ENCODE measurements at regions not wholly inside any gene's neighbourhood (a gene's known extent, or its start where the extent isn't known, plus 50 kb on each side); places are given as distances from the start of the nearest gene placed in this dataset.

DNA sequence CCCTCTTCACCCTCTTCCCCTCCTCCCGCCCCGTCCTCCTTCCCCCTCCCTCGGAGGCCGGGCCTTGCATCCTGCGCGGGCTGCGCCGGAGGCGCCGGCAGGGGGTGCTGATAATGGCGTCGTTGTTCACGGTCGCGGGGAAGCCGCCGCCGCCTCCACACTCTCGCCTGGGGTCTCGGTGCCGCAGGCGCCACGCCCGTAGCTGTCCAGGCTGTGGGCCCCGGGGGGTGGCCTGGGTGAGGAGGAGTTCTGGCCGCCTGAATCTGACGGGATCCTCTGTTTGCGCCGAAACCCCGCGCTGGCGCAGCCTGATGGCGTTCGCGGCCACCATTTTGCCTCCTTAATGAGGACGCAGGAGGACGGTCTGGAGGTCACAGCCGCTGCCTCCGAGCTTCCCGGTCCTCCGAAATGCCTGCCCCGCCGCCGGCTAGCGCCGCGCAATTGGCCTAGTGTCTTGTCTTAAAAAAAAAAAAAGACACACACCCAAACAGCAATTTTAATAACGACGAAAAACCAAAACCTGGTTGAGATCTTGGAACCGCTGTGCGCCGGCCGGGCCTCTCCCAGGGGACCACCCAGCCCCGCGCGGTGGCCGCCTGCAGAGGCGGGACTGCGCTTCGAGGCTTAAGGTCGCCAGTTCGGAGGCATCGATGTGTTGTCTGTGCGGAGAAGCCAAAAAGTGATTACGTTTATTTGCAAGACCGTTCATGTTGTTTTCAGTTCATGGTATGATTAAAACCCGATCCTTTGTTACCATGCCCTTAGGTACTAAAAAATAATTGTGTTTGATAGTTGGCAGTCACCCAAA is 106.6 kb upstream of the HNRNPU start (continued):
- TF ChIP-seq, protein P1, sequence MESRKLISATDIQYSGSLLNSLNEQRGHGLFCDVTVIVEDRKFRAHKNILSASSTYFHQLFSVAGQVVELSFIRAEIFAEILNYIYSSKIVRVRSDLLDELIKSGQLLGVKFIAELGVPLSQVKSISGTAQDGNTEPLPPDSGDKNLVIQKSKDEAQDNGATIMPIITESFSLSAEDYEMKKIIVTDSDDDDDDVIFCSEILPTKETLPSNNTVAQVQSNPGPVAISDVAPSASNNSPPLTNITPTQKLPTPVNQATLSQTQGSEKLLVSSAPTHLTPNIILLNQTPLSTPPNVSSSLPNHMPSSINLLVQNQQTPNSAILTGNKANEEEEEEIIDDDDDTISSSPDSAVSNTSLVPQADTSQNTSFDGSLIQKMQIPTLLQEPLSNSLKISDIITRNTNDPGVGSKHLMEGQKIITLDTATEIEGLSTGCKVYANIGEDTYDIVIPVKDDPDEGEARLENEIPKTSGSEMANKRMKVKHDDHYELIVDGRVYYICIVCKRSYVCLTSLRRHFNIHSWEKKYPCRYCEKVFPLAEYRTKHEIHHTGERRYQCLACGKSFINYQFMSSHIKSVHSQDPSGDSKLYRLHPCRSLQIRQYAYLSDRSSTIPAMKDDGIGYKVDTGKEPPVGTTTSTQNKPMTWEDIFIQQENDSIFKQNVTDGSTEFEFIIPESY (CRISPR knock-in tag; IDR thresholded peaks at IDR 0.05): peak; percentile 57
- TF ChIP-seq NR2C2 (CRISPR knock-in tag; IDR thresholded peaks at IDR 0.05) (peak; percentile 39; the same call in 1 of the 2 replicates), NR2C2 (tag; IDR thresholded peaks at IDR 0.05) (peak; percentile 88), RFX5 (IDR thresholded peaks at IDR 0.05; ENCODE audit: low read depth, low read length) (no peak), SREBF1 (IDR thresholded peaks at IDR 0.05; ENCODE audit: borderline replicate concordance, low read depth, low read length) (no peak), LCOR (CRISPR knock-in tag; IDR thresholded peaks at IDR 0.05) (peak; percentile 94), ETS2 (tag; IDR thresholded peaks at IDR 0.05; ENCODE audit: borderline replicate concordance, poor library complexity, severe bottlenecking) (no peak), PHB (CRISPR knock-in tag; IDR thresholded peaks at IDR 0.05) (no peak), CHCHD3 (CRISPR knock-in tag; IDR thresholded peaks at IDR 0.05) (0 out of 2 replicates have a peak, but pooled peaks have one; percentile 32), SPI1 (IDR thresholded peaks at IDR 0.05; ENCODE audit: borderline replicate concordance, low read depth, low read length) (peak; percentile 45; the same call in 1 of the 2 replicates), ZNF253 (CRISPR knock-in tag; conservative IDR thresholded peaks at IDR 0.05) (peak; percentile 47; the same call in 1 of the 2 replicates), SIN3A (IDR thresholded peaks at IDR 0.05; ENCODE audit: borderline replicate concordance in 2 of 2, control insufficient read depth in 1 of 2, low read depth in 2 of 2, low read length in 2 of 2) (peak; percentile 7 to 68; a peak in 2 of 4 replicates)
- TF ChIP-seq, protein P2, sequence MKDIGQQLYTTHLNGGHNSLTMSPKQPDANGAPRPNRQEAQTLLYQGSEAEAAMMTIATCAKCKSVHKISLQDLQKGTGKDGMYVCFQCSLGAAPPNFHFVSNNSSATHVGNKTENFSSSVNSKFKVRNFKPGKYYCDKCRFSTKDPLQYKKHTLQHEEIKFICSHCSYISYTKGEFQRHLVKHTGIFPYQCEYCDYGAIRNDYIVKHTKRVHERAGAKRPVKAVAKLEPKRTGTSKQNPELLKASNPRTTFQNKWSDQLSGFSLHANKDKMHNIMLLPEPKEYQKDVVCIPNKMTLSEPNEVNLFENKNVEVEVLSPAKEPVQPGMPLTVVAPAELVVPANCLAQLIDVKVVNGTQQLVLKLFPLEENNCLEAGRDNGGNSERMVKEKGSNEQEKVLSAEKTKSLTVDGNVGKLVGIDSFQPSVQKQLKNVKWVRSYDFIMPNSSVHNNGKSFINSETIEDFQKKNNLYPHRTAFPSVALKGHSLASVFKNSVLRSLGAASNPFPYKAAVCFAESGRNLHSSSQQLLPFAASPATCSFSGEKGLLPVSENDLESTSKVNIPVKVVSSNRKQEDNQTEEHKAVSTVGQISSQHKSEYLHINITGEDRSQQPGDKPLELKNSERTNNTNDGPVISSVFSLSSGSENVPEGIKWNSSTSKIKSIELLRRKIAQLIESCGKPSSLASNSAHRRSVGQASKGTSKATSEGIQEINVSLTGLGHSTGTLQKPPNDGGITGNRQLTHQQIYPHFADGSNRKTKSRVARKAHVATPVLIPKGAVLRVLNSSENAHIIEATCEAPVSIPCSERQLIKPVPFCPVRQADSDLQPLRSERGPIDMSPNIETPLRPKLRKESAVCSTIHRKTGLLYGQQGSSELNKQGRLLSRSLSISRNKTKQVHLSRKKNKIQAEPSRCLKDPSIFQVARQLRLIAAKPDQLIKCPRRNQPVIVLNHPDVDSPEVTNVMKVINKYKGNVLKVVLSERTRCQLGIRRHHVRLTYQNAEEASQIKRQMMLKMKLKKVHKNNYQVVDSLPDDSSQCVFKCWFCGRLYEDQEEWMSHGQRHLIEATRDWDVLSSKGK (CRISPR knock-in tag; IDR thresholded peaks at IDR 0.05): no peak
- TF ChIP-seq, protein P3, sequence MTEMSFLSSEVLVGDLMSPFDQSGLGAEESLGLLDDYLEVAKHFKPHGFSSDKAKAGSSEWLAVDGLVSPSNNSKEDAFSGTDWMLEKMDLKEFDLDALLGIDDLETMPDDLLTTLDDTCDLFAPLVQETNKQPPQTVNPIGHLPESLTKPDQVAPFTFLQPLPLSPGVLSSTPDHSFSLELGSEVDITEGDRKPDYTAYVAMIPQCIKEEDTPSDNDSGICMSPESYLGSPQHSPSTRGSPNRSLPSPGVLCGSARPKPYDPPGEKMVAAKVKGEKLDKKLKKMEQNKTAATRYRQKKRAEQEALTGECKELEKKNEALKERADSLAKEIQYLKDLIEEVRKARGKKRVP (CRISPR knock-in tag; IDR thresholded peaks at IDR 0.05): peak; percentile 63; the same call in 1 of the 2 replicates
- TF ChIP-seq, protein P4, sequence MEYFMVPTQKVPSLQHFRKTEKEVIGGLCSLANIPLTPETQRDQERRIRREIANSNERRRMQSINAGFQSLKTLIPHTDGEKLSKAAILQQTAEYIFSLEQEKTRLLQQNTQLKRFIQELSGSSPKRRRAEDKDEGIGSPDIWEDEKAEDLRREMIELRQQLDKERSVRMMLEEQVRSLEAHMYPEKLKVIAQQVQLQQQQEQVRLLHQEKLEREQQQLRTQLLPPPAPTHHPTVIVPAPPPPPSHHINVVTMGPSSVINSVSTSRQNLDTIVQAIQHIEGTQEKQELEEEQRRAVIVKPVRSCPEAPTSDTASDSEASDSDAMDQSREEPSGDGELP (CRISPR knock-in tag; IDR thresholded peaks at IDR 0.05; ENCODE audit: borderline replicate concordance): peak; percentile 89; the same call in 1 of the 2 replicates
- TF ChIP-seq, protein P5, sequence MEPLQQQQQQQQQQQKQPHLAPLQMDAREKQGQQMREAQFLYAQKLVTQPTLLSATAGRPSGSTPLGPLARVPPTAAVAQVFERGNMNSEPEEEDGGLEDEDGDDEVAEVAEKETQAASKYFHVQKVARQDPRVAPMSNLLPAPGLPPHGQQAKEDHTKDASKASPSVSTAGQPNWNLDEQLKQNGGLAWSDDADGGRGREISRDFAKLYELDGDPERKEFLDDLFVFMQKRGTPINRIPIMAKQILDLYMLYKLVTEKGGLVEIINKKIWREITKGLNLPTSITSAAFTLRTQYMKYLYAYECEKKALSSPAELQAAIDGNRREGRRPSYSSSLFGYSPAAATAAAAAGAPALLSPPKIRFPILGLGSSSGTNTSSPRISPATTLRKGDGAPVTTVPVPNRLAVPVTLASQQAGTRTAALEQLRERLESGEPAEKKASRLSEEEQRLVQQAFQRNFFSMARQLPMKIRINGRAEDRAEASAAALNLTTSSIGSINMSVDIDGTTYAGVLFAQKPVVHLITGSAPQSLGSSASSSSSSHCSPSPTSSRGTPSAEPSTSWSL (CRISPR knock-in tag; IDR thresholded peaks at IDR 0.05; ENCODE audit: borderline replicate concordance): no peak

All from K562 (cell line).